Esophagus (tissue), 2 donors: ENCODE measurements at regions not wholly inside any gene's neighbourhood (a gene's known extent, or its start where the extent isn't known, plus 50 kb on each side); places are given as distances from the start of the nearest gene placed in this dataset.

Source experiments
- H3K27ac ChIP-seq, 2 donors: one replicate each; pipeline ENCODE4 v1.5.1; 2013; ENCODE audit warnings: low read depth in 2 of 2, mild to moderate bottlenecking in 2 of 2, inconsistent platforms in 1 of 2, low read length in 1 of 2, moderate library complexity in 1 of 2
- H3K27me3 ChIP-seq, 2 donors: one replicate each; pipeline ENCODE4 v1.6.1; 2013; ENCODE audit warnings: low read length in 2 of 2, control low read depth in 1 of 2, mild to moderate bottlenecking in 1 of 2; ENCODE audit not compliant: insufficient read depth in 2 of 2, control insufficient read depth in 1 of 2
- H3K36me3 ChIP-seq, 2 donors: one replicate each; pipeline ENCODE4 v1.6.1; 2013; ENCODE audit warnings: low read length in 1 of 2; ENCODE audit not compliant: control insufficient read depth in 2 of 2, insufficient read depth in 2 of 2
- H3K4me1 ChIP-seq, 2 donors: one replicate each; pipeline ENCODE4 v1.6.1; 2013; ENCODE audit warnings: low read length in 1 of 2; ENCODE audit not compliant: control insufficient read depth in 2 of 2, insufficient read depth in 2 of 2
- H3K4me3 ChIP-seq, 2 donors: one replicate each; pipeline ENCODE4 v1.5.1; 2013; ENCODE audit warnings: low read length in 2 of 2, mild to moderate bottlenecking in 2 of 2, low read depth in 1 of 2, moderate library complexity in 1 of 2
- H3K9me3 ChIP-seq, 2 donors: one replicate each; pipeline ENCODE4 v1.6.1; 2013; ENCODE audit warnings: mild to moderate bottlenecking in 2 of 2, low read depth in 1 of 2, low read length in 1 of 2, moderate library complexity in 1 of 2; ENCODE audit not compliant: control insufficient read depth in 2 of 2, insufficient read depth in 1 of 2
- WGBS, 2 donors: extraction: QIAGEN DNeasy Blood & Tissue Kit; methylation state at CpG; one replicate each; pipeline ENCODE4 v1.1.7; 2013; 5-methylcytosine and 5-hydroxymethylcytosine counted together
- donor health status: healthy with polysubstance abuse.
- donor health status: Bipolar disorder and iron deficiency.

- 80 to 86% methylated on average over 1 of the region's 1 CpG for WGBS, 2 donors
- Histone ChIP-seq H3K27me3 (no peaks in the 10 kb centered on the region), H3K36me3 (no peaks in the 10 kb centered on the region), H3K27ac (no peak overlapping the region), H3K9me3 (no peaks in the 10 kb centered on the region), H3K4me1 (no peaks in the 10 kb centered on the region), H3K4me3 (no peak overlapping the region)
Measured at GRCh38 chr13:75042807-75043206, 439.2 kb downstream of the TBC1D4 start.

GRCh38 chr13:75038393-75039113, 443.4 kb downstream of the TBC1D4 start:
- Histone ChIP-seq H3K9me3 (no peaks in the 10 kb centered on the region), H3K27me3 (no peaks in the 10 kb centered on the region), H3K4me1 (no peaks in the 10 kb centered on the region), H3K4me3 (no peak overlapping the region), H3K27ac (no peak overlapping the region), H3K36me3 (no peaks in the 10 kb centered on the region)
- whole genome bisulfite sequencing, 2 donors = 76 to 92% methylated on average over 1 of the region's 1 CpG

GRCh38 chr13:75025956-75026355, 456.0 kb downstream of the TBC1D4 start:
- Histone ChIP-seq H3K36me3 (no peaks in the 10 kb centered on the region), H3K4me3 (no peak overlapping the region), H3K4me1 (no peaks in the 10 kb centered on the region), H3K27me3 (no peaks in the 10 kb centered on the region), H3K27ac (no peak overlapping the region), H3K9me3 (no peaks in the 10 kb centered on the region)
- WGBS, 2 donors = 29 to 34% methylated on average over 2 of the region's 2 CpGs

- WGBS, 2 donors = 76 to 78% methylated on average over 1 of the region's 1 CpG
- H3K4me1 ChIP-seq = no peaks in the 10 kb centered on the region
- H3K27ac ChIP-seq = no peak overlapping the region
- no peak overlapping the region for H3K4me3 ChIP-seq
- no peaks in the 10 kb centered on the region for H3K36me3 ChIP-seq
- no peaks in the 10 kb centered on the region for H3K9me3 ChIP-seq
- H3K27me3 ChIP-seq = no peaks in the 10 kb centered on the region
Measured at GRCh38 chr13:75024602-75025001, 457.4 kb downstream of the TBC1D4 start.

- WGBS, 2 donors = 65 to 85% methylated on average over 1 of the region's 1 CpG
- no peaks in the 10 kb centered on the region for H3K27me3 ChIP-seq
- H3K4me3 ChIP-seq = no peak overlapping the region
- no peaks in the 10 kb centered on the region for H3K9me3 ChIP-seq
- H3K27ac ChIP-seq = no peak overlapping the region
- H3K36me3 ChIP-seq = no peaks in the 10 kb centered on the region
- no peaks in the 10 kb centered on the region for H3K4me1 ChIP-seq
Measured at GRCh38 chr13:75023609-75024008, 458.4 kb downstream of the TBC1D4 start.

- Histone ChIP-seq H3K27me3 (no peaks in the 10 kb centered on the region), H3K4me3 (no peak overlapping the region), H3K27ac (no peak overlapping the region), H3K4me1 (no peaks in the 10 kb centered on the region), H3K36me3 (no peaks in the 10 kb centered on the region), H3K9me3 (no peaks in the 10 kb centered on the region)
- WGBS, 2 donors = 83 to 86% methylated on average over 5 of the region's 5 CpGs
Measured at GRCh38 chr13:75021151-75021550, 460.8 kb downstream of the TBC1D4 start.

GRCh38 chr13:75016225-75016624, 465.7 kb downstream of the TBC1D4 start:
- WGBS, 2 donors = 45 to 68% methylated on average over 1 of the region's 1 CpG
- H3K4me3 ChIP-seq = no peak overlapping the region
- H3K36me3 ChIP-seq = no peaks in the 10 kb centered on the region
- H3K27ac ChIP-seq = no peak overlapping the region
- no peaks in the 10 kb centered on the region for H3K27me3 ChIP-seq
- H3K9me3 ChIP-seq = no peaks in the 10 kb centered on the region
- H3K4me1 ChIP-seq = no peaks in the 10 kb centered on the region

- H3K27me3 ChIP-seq = no peaks in the 10 kb centered on the region
- whole genome bisulfite sequencing, 2 donors = 84% methylated on average over 4 of the region's 4 CpGs
- no peaks in the 10 kb centered on the region for H3K9me3 ChIP-seq
- H3K4me1 ChIP-seq = no peaks in the 10 kb centered on the region
- H3K27ac ChIP-seq = no peak overlapping the region
- H3K36me3 ChIP-seq = no peaks in the 10 kb centered on the region
- no peak overlapping the region for H3K4me3 ChIP-seq
Measured at GRCh38 chr13:75013818-75014217, 468.2 kb downstream of the TBC1D4 start.

- no peak overlapping the region for H3K27ac ChIP-seq
- H3K9me3 ChIP-seq = no peaks in the 10 kb centered on the region
- H3K27me3 ChIP-seq = no peaks in the 10 kb centered on the region
- H3K36me3 ChIP-seq = no peaks in the 10 kb centered on the region
- H3K4me3 ChIP-seq = no peak overlapping the region
- no peaks in the 10 kb centered on the region for H3K4me1 ChIP-seq
- WGBS, 2 donors = 89 to 94% methylated on average over 4 of the region's 4 CpGs
Measured at GRCh38 chr13:75010941-75011340, 471.0 kb downstream of the TBC1D4 start.

- Histone ChIP-seq H3K9me3 (no peaks in the 10 kb centered on the region), H3K27ac (no peak overlapping the region), H3K27me3 (no peaks in the 10 kb centered on the region), H3K4me1 (no peaks in the 10 kb centered on the region), H3K36me3 (no peaks in the 10 kb centered on the region), H3K4me3 (no peak overlapping the region)
Measured at GRCh38 chr13:75008926-75009325, 473.0 kb downstream of the TBC1D4 start.
